ENCODE measurements at regions not wholly inside any gene's neighbourhood (a gene's known extent, or its start where the extent isn't known, plus 50 kb on each side); places are given as distances from the start of the nearest gene placed in this dataset.

DNA sequence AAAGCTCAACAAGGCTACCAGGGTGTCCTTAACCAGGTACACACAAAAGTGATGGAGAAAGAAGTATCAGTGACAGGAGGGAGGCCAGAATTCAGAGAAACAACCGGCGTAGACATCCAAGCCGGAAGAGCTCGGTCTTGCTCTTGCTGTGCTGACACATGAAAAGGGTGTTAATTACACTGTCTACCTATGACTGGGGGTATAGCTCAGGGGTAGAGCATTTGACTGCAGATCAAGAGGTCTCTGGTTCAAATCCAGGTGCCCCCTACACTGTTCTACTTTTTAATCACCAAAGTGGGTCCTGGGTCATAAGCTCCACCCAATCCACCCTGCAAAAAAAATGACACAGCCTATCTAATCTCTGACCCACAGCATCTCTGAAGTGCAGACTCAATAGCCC lies 86.9 kb upstream of the ZNF746 start:
- peaks cover 33 to 99% of the 10 kb centered on the region in 2 donors for H3K36me3 ChIP-seq (replicated peaks in 1 of 2; ENCODE audit: control insufficient read depth in 1 of 2, insufficient read depth in 2 of 2, low read length in 2 of 2)
- TF ChIP-seq, protein P1, sequence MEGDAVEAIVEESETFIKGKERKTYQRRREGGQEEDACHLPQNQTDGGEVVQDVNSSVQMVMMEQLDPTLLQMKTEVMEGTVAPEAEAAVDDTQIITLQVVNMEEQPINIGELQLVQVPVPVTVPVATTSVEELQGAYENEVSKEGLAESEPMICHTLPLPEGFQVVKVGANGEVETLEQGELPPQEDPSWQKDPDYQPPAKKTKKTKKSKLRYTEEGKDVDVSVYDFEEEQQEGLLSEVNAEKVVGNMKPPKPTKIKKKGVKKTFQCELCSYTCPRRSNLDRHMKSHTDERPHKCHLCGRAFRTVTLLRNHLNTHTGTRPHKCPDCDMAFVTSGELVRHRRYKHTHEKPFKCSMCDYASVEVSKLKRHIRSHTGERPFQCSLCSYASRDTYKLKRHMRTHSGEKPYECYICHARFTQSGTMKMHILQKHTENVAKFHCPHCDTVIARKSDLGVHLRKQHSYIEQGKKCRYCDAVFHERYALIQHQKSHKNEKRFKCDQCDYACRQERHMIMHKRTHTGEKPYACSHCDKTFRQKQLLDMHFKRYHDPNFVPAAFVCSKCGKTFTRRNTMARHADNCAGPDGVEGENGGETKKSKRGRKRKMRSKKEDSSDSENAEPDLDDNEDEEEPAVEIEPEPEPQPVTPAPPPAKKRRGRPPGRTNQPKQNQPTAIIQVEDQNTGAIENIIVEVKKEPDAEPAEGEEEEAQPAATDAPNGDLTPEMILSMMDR (IDR thresholded peaks at IDR 0.05): no peak
- intact Hi-C loops (cut with micrococcal nuclease): no loop called here
- H3K27ac Mint-ChIP-seq: no peak overlapping the region
- H4K20me1 ChIP-seq (ENCODE audit: insufficient read depth, low read length): no peaks in the 10 kb centered on the region
- H3K9me3 Mint-ChIP-seq: peaks cover 22 to 48% (median 31%) of the 10 kb centered on the region in 7 donors
- no peaks in the 10 kb centered on the region for H3K4me1 ChIP-seq (ENCODE audit: control insufficient read depth in 1 of 2, insufficient read depth in 2 of 2, low read length in 2 of 2)
- H3K27ac ChIP-seq (ENCODE audit: low read depth in 1 of 2, low read length in 2 of 2): no peak overlapping the region
- no peaks in the 10 kb centered on the region for H3K27me3 ChIP-seq (ENCODE audit: control insufficient read depth in 2 of 2, insufficient read depth in 2 of 2, low read length in 2 of 2)
- 100% methylated on average over 4 of the region's 4 CpGs for WGBS (ENCODE audit: insufficient coverage)
- H2AFZ ChIP-seq (ENCODE audit: insufficient read depth, low read depth, low read length, poor library complexity, severe bottlenecking): no peak overlapping the region
- no peak overlapping the region for H3K4me2 ChIP-seq (replicated peaks; ENCODE audit: extremely low read depth, low read length, poor library complexity, severe bottlenecking)
- H3K4me3 ChIP-seq (replicated peaks in 1 of 3; ENCODE audit: low read depth in 2 of 3, low read length in 3 of 3): no peak overlapping the region
- H3K27me3 Mint-ChIP-seq (ENCODE audit: low read depth in 3 of 3): no peaks in the 10 kb centered on the region
- H3K4me3 Mint-ChIP-seq: no peak overlapping the region
- no peaks in the 10 kb centered on the region for H3K4me1 Mint-ChIP-seq
- DNase-seq: no peak
- no peaks in the 10 kb centered on the region for H3K79me2 ChIP-seq (ENCODE audit: insufficient read depth, low read length)
- no peak overlapping the region for H3K9ac ChIP-seq (ENCODE audit: insufficient read depth, low read length, poor library complexity, severe bottlenecking)
- peaks cover 19 to 29% of the 10 kb centered on the region in 2 donors for H3K9me3 ChIP-seq (replicated peaks in 1 of 2; ENCODE audit: control insufficient read depth in 1 of 2, insufficient read depth in 1 of 2, low read length in 2 of 2)
- H3K36me3 Mint-ChIP-seq: peaks cover 83 to 87% of the 10 kb centered on the region in 2 donors

DNA sequence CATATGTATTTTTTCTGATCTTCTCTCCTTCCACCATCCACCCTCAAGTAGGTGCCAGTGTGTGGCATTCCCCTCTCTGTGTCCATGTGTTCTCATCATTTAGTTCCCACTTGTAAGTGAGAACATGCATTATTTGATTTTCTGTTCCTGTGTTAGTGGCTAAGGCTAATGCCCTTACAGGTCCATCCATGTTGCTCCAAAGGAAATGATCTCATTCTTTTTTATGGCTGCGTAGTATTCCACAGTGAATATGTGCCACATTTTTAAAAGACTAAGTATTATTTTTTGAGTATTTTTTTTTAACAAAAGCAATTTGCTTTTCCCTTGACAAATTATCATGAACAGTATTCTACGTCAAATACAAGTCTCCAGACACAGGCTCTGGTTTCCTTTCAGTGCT lies 86.4 kb upstream of the ZNF746 start:
- Histone ChIP-seq H3K4me2 (replicated peaks; ENCODE audit: extremely low read depth, low read length, poor library complexity, severe bottlenecking) (no peak overlapping the region), H3K27me3 (ENCODE audit: control insufficient read depth in 2 of 2, insufficient read depth in 2 of 2, low read length in 2 of 2) (no peaks in the 10 kb centered on the region), H2AFZ (ENCODE audit: insufficient read depth, low read depth, low read length, poor library complexity, severe bottlenecking) (no peak overlapping the region), H3K79me2 (ENCODE audit: insufficient read depth, low read length) (no peaks in the 10 kb centered on the region), H3K4me1 (ENCODE audit: control insufficient read depth in 1 of 2, insufficient read depth in 2 of 2, low read length in 2 of 2) (no peaks in the 10 kb centered on the region), H3K36me3 (replicated peaks in 1 of 2; ENCODE audit: control insufficient read depth in 1 of 2, insufficient read depth in 2 of 2, low read length in 2 of 2) (peaks cover 28 to 99% of the 10 kb centered on the region in 2 donors), H3K9me3 (replicated peaks in 1 of 2; ENCODE audit: control insufficient read depth in 1 of 2, insufficient read depth in 1 of 2, low read length in 2 of 2) (peaks cover 24 to 34% of the 10 kb centered on the region in 2 donors), H3K27ac (ENCODE audit: low read depth in 1 of 2, low read length in 2 of 2) (no peak overlapping the region), H4K20me1 (ENCODE audit: insufficient read depth, low read length) (no peaks in the 10 kb centered on the region), H3K9ac (ENCODE audit: insufficient read depth, low read length, poor library complexity, severe bottlenecking) (no peak overlapping the region), H3K4me3 (replicated peaks in 1 of 3; ENCODE audit: low read depth in 2 of 3, low read length in 3 of 3) (no peak overlapping the region)
- intact Hi-C loops (cut with micrococcal nuclease): no loop called here
- Mint-ChIP-seq H3K36me3 (peaks cover 79 to 87% of the 10 kb centered on the region in 2 donors), H3K9me3 (peaks cover 25 to 53% (median 35%) of the 10 kb centered on the region in 7 donors), H3K27ac (no peak overlapping the region), H3K4me3 (no peak overlapping the region), H3K27me3 (ENCODE audit: low read depth in 3 of 3) (no peaks in the 10 kb centered on the region), H3K4me1 (no peaks in the 10 kb centered on the region)
- no peak for DNase-seq
- TF ChIP-seq, protein P1 (IDR thresholded peaks at IDR 0.05): no peak
- WGBS (ENCODE audit: insufficient coverage): no CpG with 5 or more reads among the region's 2 CpGs

Measured in CD14-positive monocyte (primary cell).